Psoas muscle (tissue), 7 donors: ENCODE measurements at regions not wholly inside any gene's neighbourhood (a gene's known extent, or its start where the extent isn't known, plus 50 kb on each side); places are given as distances from the start of the nearest gene placed in this dataset.
"Not testable (repeated sequence)": the region's sequence is repeated elsewhere in the genome, so short reads cannot be mapped to it uniquely, and the experiment has no call there.

ENCODE experiments used
- ATAC-seq, 4 donors: fragments of 200-7000 bp; cut with Tn5 transposase; one replicate each; pipeline ENCODE4 v1.9.1; 2020; ENCODE audit warnings: moderate library complexity in 3 of 4, mild to moderate bottlenecking in 2 of 4
- DNase-seq, 2 donors: peaks; one replicate each; pipeline ENCODE4 v3.0.0-alpha.2; 2020
- H3K27ac ChIP-seq: fragments of 200-600 bp; one replicate; pipeline ENCODE4 v1.8.0; 2022
- H3K27me3 ChIP-seq, 3 donors: fragments of 200-600 bp in 1 of 3; one replicate each; pipeline versions ENCODE4 v1.6.1 to v1.8.0; 2013 to 2022; ENCODE audit warnings: low read length in 2 of 3, mild to moderate bottlenecking in 2 of 3, moderate library complexity in 1 of 3; ENCODE audit not compliant: insufficient read depth in 3 of 3
- H3K36me3 ChIP-seq, 2 donors: fragments of 200-600 bp in 1 of 2; one replicate each; pipeline versions ENCODE4 v1.6.1 to v1.8.0; 2013 to 2022; ENCODE audit warnings: low read depth in 1 of 2, mild to moderate bottlenecking in 1 of 2, moderate library complexity in 1 of 2; ENCODE audit not compliant: insufficient read depth in 1 of 2
- H3K4me1 ChIP-seq: fragments of 200-600 bp; one replicate; pipeline ENCODE4 v1.8.0; 2022
- H3K4me3 ChIP-seq: fragments of 200-600 bp; one replicate; pipeline ENCODE4 v1.8.0; 2022; ENCODE audit warnings: mild to moderate bottlenecking
- H3K9me3 ChIP-seq: fragments of 200-600 bp; one replicate; pipeline ENCODE4 v1.8.0; 2022
- CTCF ChIP-seq: fragments of 200-600 bp; IDR thresholded peaks from one replicate; pipeline ENCODE4 v1.8.0; 2022; ENCODE audit warnings: antibody characterized with exemption
- WGBS, 3 donors: extraction: QIAGEN DNeasy Blood & Tissue Kit; methylation state at CpG; one replicate each; pipeline versions ENCODE4 v1.1.6 to v1.1.7; 2013; 5-methylcytosine and 5-hydroxymethylcytosine counted together
- intact Hi-C, 2 donors: fragments of 100-400 bp; cut with DNase I; formaldehyde crosslinking; loops; one replicate each; pipeline versions ENCODE4 v1.11.0 to v1.14.2; 2022
- donor health status: healthy with polysubstance abuse.
- donor health status: DM: no; HTN: no; CAD: no; lungs with moderate emphysema.
- donor health status: Bipolar disorder and iron deficiency.
- donor health status: healthy.
- donor health status: DM: yes; HTN: yes; CAD: no.
- donor health status: DM: no; HTN: no; CAD: no.
- donor health status: DM: yes; HTN: yes; CAD: no.

- Histone ChIP-seq H3K4me3 (no peak overlapping the region), H3K36me3 (no peaks in the 10 kb centered on the region), H3K4me1 (no peaks in the 10 kb centered on the region), H3K27me3 (no peaks in the 10 kb centered on the region), H3K9me3 (no peaks in the 10 kb centered on the region), H3K27ac (no peak overlapping the region)
- no peak for TF ChIP-seq CTCF
- DNase-seq = no peak
- intact Hi-C loops = no loop called here
- ATAC-seq = no peak
- 72 to 80% (median 79%) methylated on average over 1 of the region's 1 CpG for WGBS, 3 donors
These were observed 88.3 kb upstream of the PRDM9 start for GRCh38 chr5:23419115-23419514.

- Histone ChIP-seq H3K9me3 (no peaks in the 10 kb centered on the region), H3K4me3 (no peak overlapping the region), H3K27ac (no peak overlapping the region), H3K27me3 (no peaks in the 10 kb centered on the region), H3K4me1 (no peaks in the 10 kb centered on the region), H3K36me3 (no peaks in the 10 kb centered on the region)
- 59 to 72% (median 69%) methylated on average over 3 of the region's 3 CpGs for WGBS, 3 donors
- no peak for TF ChIP-seq CTCF
- intact Hi-C loops = no loop called here
- ATAC-seq = no peak
- DNase-seq = no peak
These were observed 94.9 kb upstream of the PRDM9 start for GRCh38 chr5:23412515-23412914.

GRCh38 chr5:23411994-23412393 lies 95.4 kb upstream of the PRDM9 start:
- H3K36me3 ChIP-seq = no peaks in the 10 kb centered on the region
- DNase-seq (no peak), ATAC-seq (no peak)
- no peaks in the 10 kb centered on the region for H3K9me3 ChIP-seq
- 81 to 93% (median 93%) methylated on average over 2 of the region's 2 CpGs for WGBS, 3 donors
- TF ChIP-seq CTCF = no peak
- no peak overlapping the region for H3K4me3 ChIP-seq
- intact Hi-C loops = no loop called here
- no peak overlapping the region for H3K27ac ChIP-seq
- H3K27me3 ChIP-seq = no peaks in the 10 kb centered on the region
- no peaks in the 10 kb centered on the region for H3K4me1 ChIP-seq

- Histone ChIP-seq H3K4me1 (no peaks in the 10 kb centered on the region), H3K27ac (no peak overlapping the region), H3K9me3 (no peaks in the 10 kb centered on the region), H3K4me3 (no peak overlapping the region), H3K36me3 (no peaks in the 10 kb centered on the region), H3K27me3 (no peaks in the 10 kb centered on the region)
- WGBS, 3 donors = 91 to 94% (median 93%) methylated on average over 17 of the region's 17 CpGs
- intact Hi-C loops = no loop called here
- TF ChIP-seq CTCF = no peak
- DNase-seq = peak in 1 of 2 donors; percentile 28
- ATAC-seq = no peak
These were observed 96.2 kb upstream of the PRDM9 start for GRCh38 chr5:23411200-23411599.

GRCh38 chr5:23410775-23411174 lies 96.6 kb upstream of the PRDM9 start:
- H3K36me3 ChIP-seq, intact Hi-C loops, H3K9me3 ChIP-seq, DNase-seq, H3K4me3 ChIP-seq, ATAC-seq, H3K27ac ChIP-seq, H3K27me3 ChIP-seq, H3K4me1 ChIP-seq: not testable (repeated sequence)
- WGBS, 3 donors = 83 to 89% (median 83%) methylated on average over 5 of the region's 5 CpGs
